Stimulated activated CD4-positive, alpha-beta T cell treated with anti-CD3 and anti-CD28 coated beads, Interleukin-15, amount 100 ng/mL, for 24 hours (primary cell): ENCODE measurements at regions not wholly inside any gene's neighbourhood (a gene's known extent, or its start where the extent isn't known, plus 50 kb on each side); places are given as distances from the start of the nearest gene placed in this dataset.
"Not testable (repeated sequence)": the region's sequence is repeated elsewhere in the genome, so short reads cannot be mapped to it uniquely, and the experiment has no call there.

Experiments used
- DNase-seq: peaks from one replicate; pipeline ENCODE4 v3.0.0-alpha.2; 2020

DNA sequence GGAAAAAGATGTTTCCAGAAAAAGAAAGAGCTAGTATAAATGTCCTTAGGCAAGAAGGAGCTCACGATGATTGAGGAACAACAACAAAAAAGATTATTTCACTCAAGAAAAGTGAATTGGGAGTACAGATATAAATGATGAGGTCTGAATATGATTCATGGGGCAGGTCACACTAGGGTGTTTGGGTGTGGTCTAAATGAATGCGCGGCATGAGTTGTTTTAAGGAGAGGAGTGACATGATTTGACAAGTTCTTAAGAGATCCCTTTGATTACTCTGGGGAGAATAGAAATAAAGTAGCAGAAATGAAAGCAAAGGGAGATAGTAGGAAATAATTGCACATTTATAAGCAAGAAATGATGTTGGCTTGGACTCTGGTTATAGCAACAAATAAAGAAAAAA is 59.3 kb downstream of the NUTM2D start:
- not testable (repeated sequence) for DNase-seq

DNA sequence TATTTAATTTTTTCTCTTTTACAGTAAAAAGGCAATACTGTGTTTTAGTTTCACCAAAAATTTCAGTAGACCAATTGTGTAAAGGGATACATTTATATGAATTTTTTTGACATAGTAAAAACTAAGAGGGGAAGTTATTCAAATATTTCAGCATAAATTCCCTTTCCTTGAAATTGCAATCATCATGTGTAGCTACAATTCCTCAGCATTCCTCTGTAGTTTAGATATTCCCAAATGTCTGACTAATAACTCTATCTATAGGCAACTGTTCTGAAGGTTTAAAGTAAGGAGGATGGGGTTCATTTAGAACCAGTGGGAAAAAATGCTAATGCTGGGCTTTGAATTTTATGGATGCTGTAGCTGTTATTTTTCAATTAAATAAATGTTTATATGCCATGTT is 65.1 kb downstream of the NUTM2D start:
- DNase-seq: not testable (repeated sequence)

DNA sequence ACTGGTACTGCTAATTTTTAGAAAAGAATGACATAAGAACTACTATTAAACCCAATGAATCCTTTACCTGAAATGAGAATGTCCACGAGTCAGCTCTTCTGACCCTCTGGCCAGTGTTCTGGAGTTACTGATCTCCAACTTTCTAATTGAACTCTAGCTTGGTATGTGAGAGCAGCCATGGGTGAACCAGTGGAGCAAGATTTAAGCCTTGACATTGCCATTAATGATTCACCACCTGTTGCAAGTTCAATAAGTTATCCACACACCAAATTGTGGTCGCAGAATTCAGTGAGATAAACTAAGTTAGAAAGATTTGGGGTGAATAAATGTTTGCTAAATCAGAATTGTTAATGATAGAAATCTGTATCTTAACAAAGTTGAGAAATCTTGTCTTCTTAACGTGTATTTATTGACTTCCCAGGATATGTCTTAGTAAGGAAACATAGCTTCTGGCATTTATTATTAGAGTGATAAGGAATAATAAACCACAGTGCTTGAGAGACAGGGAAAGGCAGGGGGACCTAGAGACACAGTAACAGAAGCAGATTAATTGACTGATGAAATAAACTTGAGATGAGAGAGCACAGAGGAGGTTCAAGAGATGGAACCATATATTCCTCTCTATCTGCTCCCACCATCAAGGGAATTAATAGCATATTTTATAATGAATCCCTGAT is 67.3 kb downstream of the NUTM2D start:
- DNase-seq: not testable (repeated sequence)

DNA sequence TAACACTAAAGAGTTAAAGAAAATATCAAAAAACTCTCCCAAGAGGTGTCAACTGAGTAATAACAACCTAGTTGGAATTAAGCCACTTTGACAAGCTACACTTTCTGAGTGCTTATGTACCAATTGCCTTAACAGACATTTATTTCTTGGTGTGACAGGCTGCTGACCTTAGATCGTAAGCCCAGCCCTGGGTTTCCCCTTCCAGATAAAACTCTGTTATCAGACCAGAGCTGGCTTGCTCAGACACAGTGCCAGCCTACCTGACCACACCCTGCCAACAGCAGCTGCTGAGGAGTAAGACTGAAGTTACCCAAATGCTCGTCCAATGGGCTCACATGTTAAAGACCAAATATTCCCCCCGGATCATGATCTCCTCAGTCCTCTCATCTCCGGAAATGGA is 70.9 kb upstream of the MINPP1 start:
- DNase-seq: not testable (repeated sequence)

DNA sequence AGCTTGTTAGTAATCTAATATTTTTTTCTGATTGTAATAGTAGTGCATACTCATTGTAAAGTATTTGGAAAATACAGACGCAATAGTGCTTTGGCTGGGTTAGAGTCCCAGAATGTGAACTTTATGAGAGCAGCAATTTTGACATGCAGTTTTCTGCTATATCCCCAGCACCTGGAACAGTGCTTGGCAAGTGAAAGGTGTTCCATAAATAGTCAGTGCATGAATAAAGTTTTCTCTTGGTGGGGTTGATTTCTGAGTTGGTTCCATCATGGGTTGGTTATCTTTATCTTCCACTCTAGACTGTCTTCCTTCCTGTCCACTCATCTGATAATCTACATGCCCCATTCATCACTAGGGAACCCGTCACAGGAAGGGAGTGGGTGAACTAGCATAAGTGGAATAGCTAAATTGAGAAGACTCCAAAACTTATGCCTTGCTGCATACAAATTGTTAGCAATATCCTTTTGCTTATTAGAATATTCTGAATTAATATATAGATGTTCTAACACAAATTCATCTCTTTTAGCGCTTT is 69.3 kb upstream of the MINPP1 start:
- DNase-seq: not testable (repeated sequence)

DNA sequence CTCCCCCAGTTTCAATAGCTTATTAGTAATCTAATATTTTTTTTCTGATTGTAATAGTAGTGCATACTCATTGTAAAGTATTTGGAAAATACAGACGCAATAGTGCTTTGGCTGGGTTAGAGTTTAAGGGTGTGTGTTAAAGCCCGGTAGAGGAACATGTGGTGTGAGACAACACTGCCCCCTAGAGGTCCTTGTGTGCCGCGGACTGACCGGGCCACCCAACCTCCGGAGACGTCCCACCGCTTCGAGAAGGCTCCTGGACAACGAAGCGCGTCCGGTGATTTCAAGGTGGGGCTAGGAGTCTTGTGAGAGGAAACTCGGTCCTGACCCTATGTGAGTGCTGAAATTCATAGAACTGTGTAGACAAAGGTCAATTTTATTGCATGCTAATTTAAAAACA is 68.6 kb upstream of the MINPP1 start:
- peak; percentile 27 for DNase-seq

DNA sequence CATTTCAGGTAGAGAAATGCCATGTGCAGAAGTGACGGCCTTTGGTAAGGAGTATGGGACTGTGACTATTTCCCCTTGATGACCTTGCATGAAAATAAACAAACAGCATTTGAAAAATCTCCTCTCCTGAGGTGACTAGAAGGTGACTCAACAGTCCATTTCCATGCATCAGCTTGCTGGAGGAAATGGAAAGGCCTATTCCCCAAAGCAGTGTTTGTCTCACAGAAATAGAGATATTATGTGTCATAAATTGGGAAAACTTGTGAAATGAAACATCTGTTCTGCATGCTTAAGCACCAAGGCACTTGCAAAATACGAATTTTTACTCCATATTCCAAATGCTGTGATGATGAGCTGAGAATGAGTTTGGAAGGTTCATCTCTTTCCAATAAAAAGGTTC is 67.2 kb upstream of the MINPP1 start:
- DNase-seq: not testable (repeated sequence)
